ENCODE measurements at regions not wholly inside any gene's neighbourhood (a gene's known extent, or its start where the extent isn't known, plus 50 kb on each side); places are given as distances from the start of the nearest gene placed in this dataset.
"Not testable (repeated sequence)": the region's sequence is repeated elsewhere in the genome, so short reads cannot be mapped to it uniquely, and the experiment has no call there.

DNA sequence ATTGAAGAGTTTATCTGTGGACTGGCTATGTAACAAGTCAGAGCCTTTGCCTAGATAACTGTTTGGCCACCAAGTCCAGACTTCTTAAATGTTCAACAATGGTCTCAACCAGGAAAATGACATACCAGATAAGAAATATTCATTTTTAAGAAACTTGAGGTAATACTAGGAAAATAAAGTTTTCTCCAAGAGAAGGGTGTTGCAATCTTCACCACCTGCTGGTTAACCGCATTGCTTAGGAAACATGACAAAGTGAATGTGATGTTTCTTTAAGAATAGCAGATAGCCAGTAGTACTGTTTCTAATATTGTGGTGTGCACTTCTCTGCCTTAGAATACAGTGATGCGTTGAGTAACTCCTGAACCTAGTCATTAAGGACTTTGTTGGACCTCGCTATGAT, 321.5 kb upstream of the CADM2 start:
- TF ChIP-seq, protein P1, sequence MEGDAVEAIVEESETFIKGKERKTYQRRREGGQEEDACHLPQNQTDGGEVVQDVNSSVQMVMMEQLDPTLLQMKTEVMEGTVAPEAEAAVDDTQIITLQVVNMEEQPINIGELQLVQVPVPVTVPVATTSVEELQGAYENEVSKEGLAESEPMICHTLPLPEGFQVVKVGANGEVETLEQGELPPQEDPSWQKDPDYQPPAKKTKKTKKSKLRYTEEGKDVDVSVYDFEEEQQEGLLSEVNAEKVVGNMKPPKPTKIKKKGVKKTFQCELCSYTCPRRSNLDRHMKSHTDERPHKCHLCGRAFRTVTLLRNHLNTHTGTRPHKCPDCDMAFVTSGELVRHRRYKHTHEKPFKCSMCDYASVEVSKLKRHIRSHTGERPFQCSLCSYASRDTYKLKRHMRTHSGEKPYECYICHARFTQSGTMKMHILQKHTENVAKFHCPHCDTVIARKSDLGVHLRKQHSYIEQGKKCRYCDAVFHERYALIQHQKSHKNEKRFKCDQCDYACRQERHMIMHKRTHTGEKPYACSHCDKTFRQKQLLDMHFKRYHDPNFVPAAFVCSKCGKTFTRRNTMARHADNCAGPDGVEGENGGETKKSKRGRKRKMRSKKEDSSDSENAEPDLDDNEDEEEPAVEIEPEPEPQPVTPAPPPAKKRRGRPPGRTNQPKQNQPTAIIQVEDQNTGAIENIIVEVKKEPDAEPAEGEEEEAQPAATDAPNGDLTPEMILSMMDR (conservative IDR thresholded peaks at IDR 0.05), result no peak
- TF ChIP-seq ZFX (IDR thresholded peaks at IDR 0.05), result no peak
- no peak overlapping the region for H3K27ac ChIP-seq

DNA sequence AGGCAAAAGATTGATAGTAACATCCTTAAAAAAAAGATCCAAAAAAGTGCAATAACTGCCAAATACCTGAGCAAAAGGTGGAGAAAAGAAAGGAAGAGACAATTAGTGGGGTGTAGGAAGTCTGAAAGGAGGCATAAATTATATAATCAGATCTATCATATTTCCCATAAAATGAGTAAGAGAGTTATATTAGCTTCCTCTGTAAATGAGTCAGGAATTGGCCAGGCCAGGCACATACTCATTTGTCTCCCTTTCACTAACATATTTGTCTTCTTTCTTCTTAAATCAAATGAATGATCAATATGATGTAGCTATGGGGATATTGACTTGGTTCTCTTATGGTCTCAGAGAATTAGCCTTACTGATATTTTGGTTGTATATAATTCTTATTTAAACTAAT, 292.3 kb upstream of the CADM2 start:
- H3K27ac ChIP-seq, result no peak overlapping the region
- no peak for TF ChIP-seq ZFX (IDR thresholded peaks at IDR 0.05)
- TF ChIP-seq, protein P1 (conservative IDR thresholded peaks at IDR 0.05), result no peak

DNA sequence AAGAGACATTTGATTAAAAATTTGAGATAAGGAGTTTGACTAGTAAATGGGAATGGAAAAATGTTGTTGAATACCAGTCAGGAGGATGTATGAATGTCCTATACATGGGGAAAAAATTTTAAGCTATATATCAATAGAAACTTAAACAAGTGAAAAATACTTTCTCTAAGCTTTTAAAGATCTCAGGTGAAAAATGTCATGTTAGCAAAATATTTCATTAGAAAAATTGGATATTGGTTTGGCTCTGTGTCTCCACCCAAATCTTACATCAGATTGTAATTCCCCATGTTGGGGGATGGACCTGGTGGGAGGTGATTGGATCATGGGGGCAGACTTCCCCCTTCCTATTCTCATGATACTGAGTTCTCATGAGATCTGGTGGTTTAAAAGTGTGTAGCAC, 279.6 kb upstream of the CADM2 start:
- TF ChIP-seq, protein P1 (conservative IDR thresholded peaks at IDR 0.05), result no peak
- no peak for TF ChIP-seq ZFX (IDR thresholded peaks at IDR 0.05)

DNA sequence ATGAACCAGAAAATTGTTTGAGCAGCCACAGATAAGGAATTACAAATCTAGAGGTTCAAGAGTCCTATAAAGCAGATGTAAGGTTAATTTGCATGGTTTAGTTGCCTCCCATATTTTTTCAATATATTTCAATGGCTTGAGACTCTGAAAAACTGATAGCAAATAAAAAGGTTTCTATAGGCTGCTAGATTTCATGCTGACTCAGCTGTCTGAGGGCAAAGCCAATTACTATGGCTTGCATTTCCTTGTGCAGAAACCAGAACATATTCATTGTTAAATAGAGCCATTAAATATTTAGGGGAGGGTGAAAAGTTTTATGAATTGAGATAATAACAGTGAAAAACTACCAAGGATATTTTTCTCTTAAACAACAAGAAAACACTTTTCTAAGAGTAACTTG, 278.1 kb upstream of the CADM2 start:
- TF ChIP-seq, protein P1 (conservative IDR thresholded peaks at IDR 0.05), result no peak
- TF ChIP-seq ZFX (IDR thresholded peaks at IDR 0.05), result no peak
- no peak overlapping the region for H3K27ac ChIP-seq

More for the DNA sequence above, 279.6 kb upstream of the CADM2 start:
- H3K27ac ChIP-seq, result no peak overlapping the region

DNA sequence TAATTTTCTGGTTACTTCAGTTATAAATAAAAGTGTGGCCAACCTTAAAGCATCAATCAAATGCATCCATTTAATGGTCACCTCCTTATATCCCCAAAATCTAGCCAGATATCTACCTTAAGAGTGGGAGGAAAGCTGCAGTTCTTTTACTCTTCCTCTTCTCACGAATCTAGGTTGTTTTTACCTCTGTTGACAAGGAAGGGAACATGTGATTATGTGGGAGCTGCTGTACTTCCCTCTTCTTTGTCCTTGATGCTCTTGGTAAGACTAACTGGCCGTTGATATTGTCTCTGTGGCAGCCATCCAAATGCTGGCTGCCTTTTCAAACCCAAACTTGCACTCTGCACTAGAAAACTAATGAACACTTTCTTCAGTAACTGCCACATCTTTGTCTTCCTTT, 275.3 kb upstream of the CADM2 start:
- no peak overlapping the region for H3K27ac ChIP-seq
- TF ChIP-seq, protein P1 (conservative IDR thresholded peaks at IDR 0.05), result no peak
- TF ChIP-seq ZFX (IDR thresholded peaks at IDR 0.05), result no peak

DNA sequence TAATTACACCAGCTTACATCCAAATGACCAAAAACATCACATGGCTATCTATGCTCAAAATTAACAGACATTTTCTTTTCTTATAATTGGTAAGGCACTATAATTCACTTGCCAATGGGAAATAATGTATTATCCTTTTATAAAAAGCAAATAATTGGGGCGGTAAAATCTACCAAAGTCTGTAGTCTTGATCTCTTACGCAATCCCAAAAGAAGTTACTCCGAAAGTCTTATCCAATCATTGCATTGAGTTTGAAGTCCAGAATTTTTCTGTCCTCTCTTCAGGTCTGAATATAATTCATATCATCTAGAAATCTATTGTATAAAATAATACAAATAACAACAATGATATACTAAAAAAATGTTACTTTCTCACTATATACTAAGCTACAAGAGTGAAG, 273.3 kb upstream of the CADM2 start:
- no peak for TF ChIP-seq ZFX (IDR thresholded peaks at IDR 0.05)
- TF ChIP-seq, protein P1 (conservative IDR thresholded peaks at IDR 0.05), result no peak
- no peak overlapping the region for H3K27ac ChIP-seq

DNA sequence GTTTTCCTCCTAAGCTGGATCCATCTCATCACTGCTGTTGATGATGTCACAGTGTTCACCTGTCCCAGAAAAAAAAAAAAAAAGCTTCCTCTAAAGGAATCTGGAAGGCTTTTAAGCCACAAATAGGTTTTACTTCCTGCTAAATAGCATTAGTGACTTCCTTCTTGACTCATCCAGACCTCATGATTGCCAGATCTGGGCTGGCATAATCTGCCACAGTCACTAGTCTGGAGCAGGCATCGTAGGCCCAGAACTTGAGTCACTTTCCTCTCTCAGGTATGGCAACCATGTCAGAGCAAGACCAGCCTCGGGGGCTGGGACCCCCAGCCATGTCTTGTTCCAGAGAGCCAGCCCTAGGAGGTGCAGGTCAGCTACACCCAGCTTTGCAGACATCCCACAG, 266.5 kb upstream of the CADM2 start:
- TF ChIP-seq, protein P1 (conservative IDR thresholded peaks at IDR 0.05), result no peak
- no peak for TF ChIP-seq ZFX (IDR thresholded peaks at IDR 0.05)

DNA sequence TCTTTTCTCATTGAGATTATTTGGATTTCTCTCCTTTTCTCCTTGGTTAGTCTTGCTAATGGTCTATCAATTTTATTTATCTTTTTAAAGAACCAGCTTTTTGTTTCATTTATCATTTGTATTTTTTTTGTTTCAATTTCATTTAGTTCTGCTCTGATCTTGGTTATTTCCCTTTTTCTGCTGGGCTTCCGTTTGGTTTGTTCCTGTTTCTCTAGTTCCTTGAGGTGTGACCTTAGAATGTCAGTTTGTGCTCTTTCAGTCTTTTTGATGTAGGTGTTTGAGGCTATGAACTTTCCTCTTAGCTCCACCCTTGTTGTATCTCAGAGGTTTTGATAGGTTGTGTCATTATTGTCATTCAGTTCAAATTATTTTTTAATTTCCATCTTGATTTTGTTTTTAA, 248.5 kb upstream of the CADM2 start:
- H3K27ac ChIP-seq, result not testable (repeated sequence)

More for the DNA sequence above, 266.5 kb upstream of the CADM2 start:
- no peak overlapping the region for H3K27ac ChIP-seq
